Stimulated activated naive B cell treated with anti-CD40 and anti-IgM and Interleukin-4, amounts not matched to agents 10 μg/mL and 1 μg/mL and 100 μg/mL, for 72 hours (primary cell): ENCODE measurements at regions not wholly inside any gene's neighbourhood (a gene's known extent, or its start where the extent isn't known, plus 50 kb on each side); places are given as distances from the start of the nearest gene placed in this dataset.
A peak's percentile ranks its signal among the peaks of the same experiment; 100 is the strongest.
"Not testable (repeated sequence)": the region's sequence is repeated elsewhere in the genome, so short reads cannot be mapped to it uniquely, and the experiment has no call there.

ENCODE experiments used
- ATAC-seq, 2 donors: fragments of 150-1000 bp; cut with Tn5 transposase; replicated peaks; 2 replicates each; pipeline ENCODE4 v1.10.0; 2021; ENCODE audit warnings: moderate library complexity in 1 of 2
- DNase-seq: peaks from one replicate; pipeline ENCODE4 v3.0.0; 2021
- H3K27ac Mint-ChIP-seq: one replicate; pipeline ENCODE4 v1.8.0; 2022; ENCODE audit warnings: mild to moderate bottlenecking, mixed read lengths
- H3K27me3 Mint-ChIP-seq, 2 donors: one replicate each; pipeline ENCODE4 v1.8.0; 2022; ENCODE audit warnings: mixed read lengths in 2 of 2
- H3K36me3 Mint-ChIP-seq, 2 donors: one replicate each; pipeline ENCODE4 v1.8.0; 2022; ENCODE audit warnings: mixed read lengths in 2 of 2, mild to moderate bottlenecking in 1 of 2
- H3K4me1 Mint-ChIP-seq, 2 donors: one replicate each; pipeline ENCODE4 v1.8.0; 2022; ENCODE audit warnings: mixed read lengths in 2 of 2, mild to moderate bottlenecking in 1 of 2
- H3K4me3 Mint-ChIP-seq, 2 donors: one replicate each; pipeline ENCODE4 v1.8.0; 2022; ENCODE audit warnings: mild to moderate bottlenecking in 2 of 2, mixed read lengths in 2 of 2, moderate library complexity in 1 of 2
- H3K9me3 Mint-ChIP-seq, 2 donors: one replicate each; pipeline ENCODE4 v1.8.0; 2022; ENCODE audit warnings: mixed read lengths in 2 of 2, mild to moderate bottlenecking in 1 of 2

GRCh38 chr1:185654199-185654951 is 79.8 kb upstream of the HMCN1 start:
- ATAC-seq = no peak

GRCh38 chr1:185653615-185654014 is 80.6 kb upstream of the HMCN1 start:
- Mint-ChIP-seq H3K4me1 (no peaks in the 10 kb centered on the region), H3K27me3 (peaks cover 4 to 17% of the 10 kb centered on the region in 2 donors), H3K36me3 (peaks cover 1 to 2% of the 10 kb centered on the region in 2 donors), H3K27ac (no peak overlapping the region), H3K4me3 (no peak overlapping the region), H3K9me3 (peaks cover 0 to 2% of the 10 kb centered on the region in 2 donors)
- DNase-seq = no peak
- no peak for ATAC-seq

More at GRCh38 chr1:185654199-185654951, 79.8 kb upstream of the HMCN1 start:
- Mint-ChIP-seq H3K9me3 (no peaks in the 10 kb centered on the region), H3K4me1 (no peaks in the 10 kb centered on the region), H3K27me3 (peaks cover 4 to 17% of the 10 kb centered on the region in 2 donors), H3K36me3 (no peaks in the 10 kb centered on the region), H3K27ac (no peak overlapping the region), H3K4me3 (no peak overlapping the region)
- no peak for DNase-seq

- DNase-seq = no peak
- peaks cover 1 to 3% of the 10 kb centered on the region in 2 donors for H3K36me3 Mint-ChIP-seq
- peaks cover 0 to 4% of the 10 kb centered on the region in 2 donors for H3K9me3 Mint-ChIP-seq
- ATAC-seq = no peak
- no peak overlapping the region for H3K4me3 Mint-ChIP-seq
- H3K4me1 Mint-ChIP-seq = no peaks in the 10 kb centered on the region
- H3K27ac Mint-ChIP-seq = no peak overlapping the region
- peaks cover 0 to 11% of the 10 kb centered on the region in 2 donors for H3K27me3 Mint-ChIP-seq
Measured at GRCh38 chr1:185652348-185652747, 81.8 kb upstream of the HMCN1 start.

- no peak overlapping the region for H3K4me3 Mint-ChIP-seq
- H3K36me3 Mint-ChIP-seq = peaks cover 1 to 3% of the 10 kb centered on the region in 2 donors
- H3K4me1 Mint-ChIP-seq = peaks cover 0 to 2% of the 10 kb centered on the region in 2 donors
Measured at GRCh38 chr1:185650602-185651230, 83.5 kb upstream of the HMCN1 start.

GRCh38 chr1:185648858-185649589 is 85.2 kb upstream of the HMCN1 start:
- no peak for DNase-seq
- peaks cover 0 to 11% of the 10 kb centered on the region in 2 donors for H3K27me3 Mint-ChIP-seq
- peaks cover 3 to 4% of the 10 kb centered on the region in 2 donors for H3K36me3 Mint-ChIP-seq
- peaks cover 0 to 3% of the 10 kb centered on the region in 2 donors for H3K4me1 Mint-ChIP-seq
- ATAC-seq = no peak
- peaks cover 4 to 5% of the 10 kb centered on the region in 2 donors for H3K9me3 Mint-ChIP-seq
- no peak overlapping the region for H3K27ac Mint-ChIP-seq
- no peak overlapping the region for H3K4me3 Mint-ChIP-seq

More at GRCh38 chr1:185650602-185651230, 83.5 kb upstream of the HMCN1 start:
- peaks cover 0 to 4% of the 10 kb centered on the region in 2 donors for H3K9me3 Mint-ChIP-seq
- H3K27me3 Mint-ChIP-seq = peaks cover 0 to 9% of the 10 kb centered on the region in 2 donors
- DNase-seq (no peak), ATAC-seq (no peak)
- no peak overlapping the region for H3K27ac Mint-ChIP-seq

- ATAC-seq, DNase-seq, H3K4me1 Mint-ChIP-seq, H3K9me3 Mint-ChIP-seq, H3K36me3 Mint-ChIP-seq, H3K27ac Mint-ChIP-seq, H3K4me3 Mint-ChIP-seq: not testable (repeated sequence)
- peaks cover 0 to 11% of the 10 kb centered on the region in 2 donors for H3K27me3 Mint-ChIP-seq
Measured at GRCh38 chr1:185647597-185648267, 86.5 kb upstream of the HMCN1 start.

GRCh38 chr1:185646202-185646683 is 87.9 kb upstream of the HMCN1 start:
- Mint-ChIP-seq H3K27me3 (peaks cover 0 to 11% of the 10 kb centered on the region in 2 donors), H3K27ac (no peak overlapping the region), H3K4me1 (peaks cover 0 to 3% of the 10 kb centered on the region in 2 donors), H3K9me3 (peaks cover 5 to 12% of the 10 kb centered on the region in 2 donors), H3K36me3 (peaks cover 5 to 9% of the 10 kb centered on the region in 2 donors), H3K4me3 (no peak overlapping the region)
- ATAC-seq (no peak), DNase-seq (no peak)

GRCh38 chr1:185645686-185646085 is 88.5 kb upstream of the HMCN1 start:
- no peak for ATAC-seq
- Mint-ChIP-seq H3K36me3 (peaks cover 5 to 9% of the 10 kb centered on the region in 2 donors), H3K27me3 (peaks cover 0 to 11% of the 10 kb centered on the region in 2 donors), H3K27ac (no peak overlapping the region), H3K4me1 (peaks cover 0 to 3% of the 10 kb centered on the region in 2 donors), H3K4me3 (no peak overlapping the region), H3K9me3 (peaks cover 5 to 14% of the 10 kb centered on the region in 2 donors)
- no peak for DNase-seq

GRCh38 chr1:185645162-185645640 is 89.0 kb upstream of the HMCN1 start:
- no peak overlapping the region for H3K4me3 Mint-ChIP-seq
- peaks cover 5 to 14% of the 10 kb centered on the region in 2 donors for H3K9me3 Mint-ChIP-seq
- ATAC-seq = no peak
- H3K27ac Mint-ChIP-seq = no peak overlapping the region
- no peak for DNase-seq
- H3K27me3 Mint-ChIP-seq = peaks cover 0 to 6% of the 10 kb centered on the region in 2 donors
- peaks cover 5 to 9% of the 10 kb centered on the region in 2 donors for H3K36me3 Mint-ChIP-seq
- H3K4me1 Mint-ChIP-seq = peaks cover 0 to 3% of the 10 kb centered on the region in 2 donors

GRCh38 chr1:185644531-185644930 is 89.7 kb upstream of the HMCN1 start:
- Mint-ChIP-seq H3K9me3 (peaks cover 5 to 14% of the 10 kb centered on the region in 2 donors), H3K4me3 (no peak overlapping the region), H3K27ac (no peak overlapping the region), H3K27me3 (peaks cover 0 to 6% of the 10 kb centered on the region in 2 donors), H3K4me1 (peaks cover 0 to 3% of the 10 kb centered on the region in 2 donors), H3K36me3 (peaks cover 5 to 9% of the 10 kb centered on the region in 2 donors)
- DNase-seq (no peak), ATAC-seq (no peak)

- ATAC-seq (peak; percentile 98 to 99), DNase-seq (peak; percentile 74)
- Mint-ChIP-seq H3K4me3 (peak overlapping the region in 1 of 2 donors; percentile 51), H3K27ac (peak overlapping the region; percentile 92), H3K9me3 (peaks cover 16% of the 10 kb centered on the region in 2 donors), H3K27me3 (peaks cover 14 to 18% of the 10 kb centered on the region in 2 donors), H3K36me3 (peaks cover 8 to 26% of the 10 kb centered on the region in 2 donors), H3K4me1 (peaks cover 9 to 37% of the 10 kb centered on the region in 2 donors)
Measured at GRCh38 chr1:185636848-185637247, 97.3 kb upstream of the HMCN1 start.

GRCh38 chr1:185634704-185635103 is 99.5 kb upstream of the HMCN1 start:
- peaks cover 9 to 37% of the 10 kb centered on the region in 2 donors for H3K4me1 Mint-ChIP-seq

GRCh38 chr1:185632659-185633423 is 101.3 kb upstream of the HMCN1 start:
- peaks cover 6 to 11% of the 10 kb centered on the region in 2 donors for H3K27me3 Mint-ChIP-seq
- DNase-seq = no peak
- no peak overlapping the region for H3K27ac Mint-ChIP-seq
- H3K4me3 Mint-ChIP-seq = no peak overlapping the region
- peaks cover 15 to 36% of the 10 kb centered on the region in 2 donors for H3K4me1 Mint-ChIP-seq
- peaks cover 5 to 19% of the 10 kb centered on the region in 2 donors for H3K36me3 Mint-ChIP-seq
- H3K9me3 Mint-ChIP-seq = peaks cover 8 to 12% of the 10 kb centered on the region in 2 donors
- no peak for ATAC-seq

More at GRCh38 chr1:185634704-185635103, 99.5 kb upstream of the HMCN1 start:
- no peak for ATAC-seq
- peaks cover 14 to 18% of the 10 kb centered on the region in 2 donors for H3K27me3 Mint-ChIP-seq
- peaks cover 14 to 16% of the 10 kb centered on the region in 2 donors for H3K9me3 Mint-ChIP-seq
- H3K36me3 Mint-ChIP-seq = peaks cover 8 to 26% of the 10 kb centered on the region in 2 donors
- no peak overlapping the region for H3K4me3 Mint-ChIP-seq
- no peak for DNase-seq
- H3K27ac Mint-ChIP-seq = no peak overlapping the region
